GM23338 (cell line): ENCODE measurements at regions not wholly inside any gene's neighbourhood (a gene's known extent, or its start where the extent isn't known, plus 50 kb on each side); places are given as distances from the start of the nearest gene placed in this dataset.

Source experiments
- ATAC-seq: fragments of 200-7000 bp; cut with Tn5 transposase; 3 replicates; pipeline ENCODE4 v1.9.1; 2020
- DNase-seq: peaks from one replicate; pipeline ENCODE4 v3.0.0-alpha.2; 2015; ENCODE audit warnings: low spot score
- H2AFZ ChIP-seq: fragments of 200-600 bp; sonication (generic); 2 replicates; pipeline ENCODE4 v1.8.0; 2016; ENCODE audit warnings: antibody characterized with exemption, mild to moderate bottlenecking, moderate library complexity
- H3F3A ChIP-seq: fragments of 200-600 bp; sonication (generic); replicated peaks from 2 replicates; pipeline ENCODE4 v1.8.0; 2017; ENCODE audit warnings: antibody characterized with exemption, mixed run types, low read depth
- H3K27ac ChIP-seq: fragments of 200-600 bp; sonication (generic); 2 replicates; pipeline ENCODE4 v1.6.1; 2016; ENCODE audit warnings: low read depth
- H3K27me3 ChIP-seq: fragments of 200-600 bp; sonication (generic); 2 replicates; pipeline ENCODE4 v1.8.0; 2016; ENCODE audit warnings: mild to moderate bottlenecking, mixed run types, moderate library complexity; ENCODE audit not compliant: insufficient read depth
- H3K36me3 ChIP-seq: fragments of 200-600 bp; sonication (generic); 2 replicates; pipeline ENCODE4 v1.8.0; 2016; ENCODE audit warnings: mild to moderate bottlenecking; ENCODE audit not compliant: insufficient read depth
- H3K4me1 ChIP-seq: fragments of 200-600 bp; sonication (generic); 2 replicates; pipeline ENCODE4 v1.8.0; 2016; ENCODE audit warnings: mild to moderate bottlenecking, moderate library complexity; ENCODE audit not compliant: insufficient read depth
- H3K4me2 ChIP-seq: fragments of 200-600 bp; sonication (generic); 2 replicates; pipeline ENCODE4 v1.7.1; 2017; ENCODE audit warnings: mixed run types
- H3K4me3 ChIP-seq: fragments of 200-600 bp; sonication (generic); 2 replicates; pipeline ENCODE4 v1.6.1; 2016; ENCODE audit warnings: mixed run types
- H3K79me2 ChIP-seq: fragments of 200-600 bp; sonication (generic); replicated peaks from 2 replicates; pipeline ENCODE4 v1.8.0; 2017; ENCODE audit warnings: mild to moderate bottlenecking; ENCODE audit not compliant: insufficient read depth
- H3K9me2 ChIP-seq: fragments of 200-600 bp; sonication (generic); 2 replicates; pipeline ENCODE4 v1.8.0; 2017; ENCODE audit not compliant: insufficient read depth
- H4K20me1 ChIP-seq: fragments of 200-600 bp; sonication (generic); replicated peaks from 2 replicates; pipeline ENCODE4 v1.8.0; 2017; ENCODE audit warnings: mild to moderate bottlenecking; ENCODE audit not compliant: insufficient read depth
- H3K27ac Mint-ChIP-seq: 2 replicates; pipeline ENCODE4 v1.8.0; 2020; ENCODE audit warnings: inconsistent platforms, mild to moderate bottlenecking, moderate library complexity, mixed read lengths
- H3K27me3 Mint-ChIP-seq: 3 replicates; pipeline ENCODE4 v1.8.0; 2022; ENCODE audit warnings: low read depth, mild to moderate bottlenecking, moderate library complexity, mixed read lengths, inconsistent platforms; ENCODE audit not compliant: insufficient read depth, poor library complexity
- H3K36me3 Mint-ChIP-seq: 3 replicates; pipeline ENCODE4 v1.8.0; 2021; ENCODE audit warnings: low read depth, mild to moderate bottlenecking, inconsistent platforms, moderate library complexity, mixed read lengths
- H3K4me1 Mint-ChIP-seq: 3 replicates; pipeline ENCODE4 v1.8.0; 2020; ENCODE audit warnings: mild to moderate bottlenecking, inconsistent platforms, mixed read lengths
- H3K4me3 Mint-ChIP-seq: 3 replicates; pipeline ENCODE4 v1.8.0; 2021; ENCODE audit warnings: moderate library complexity, mild to moderate bottlenecking, inconsistent platforms, mixed read lengths
- H3K9me3 Mint-ChIP-seq: 3 replicates; pipeline ENCODE4 v1.8.0; 2020; ENCODE audit warnings: moderate library complexity, mild to moderate bottlenecking, inconsistent platforms, mixed read lengths
- CREB1 ChIP-seq: fragments of 250-450 bp; sonication (Bioruptor Pico); IDR thresholded peaks from 2 replicates; pipeline ENCODE4 v1.5.0; 2020; ENCODE audit warnings: low read depth, mild to moderate bottlenecking, moderate library complexity
- EZH2 ChIP-seq: fragments of 200-600 bp; sonication (generic); IDR thresholded peaks from one replicate; pipeline ENCODE4 v1.8.0; 2017; ENCODE audit warnings: antibody characterized with exemption, mild to moderate bottlenecking, low read depth; ENCODE audit not compliant: unreplicated experiment
- NANOG ChIP-seq: IDR thresholded peaks from 2 replicates; pipeline ENCODE4 v1.6.1; 2016; ENCODE audit warnings: antibody characterized with exemption, borderline replicate concordance
- POLR2AphosphoS5 ChIP-seq: IDR thresholded peaks from 2 replicates; pipeline ENCODE4 v1.6.1; 2016; ENCODE audit warnings: antibody characterized with exemption, low read depth
- STAT1 ChIP-seq: IDR thresholded peaks from one replicate; pipeline ENCODE4 v1.6.1; 2016; ENCODE audit warnings: antibody characterized with exemption; ENCODE audit not compliant: unreplicated experiment
- ZNF114 ChIP-seq: fragments of 250-450 bp; sonication (Bioruptor Pico); IDR thresholded peaks from 2 replicates; pipeline ENCODE4 v1.5.0; 2020; ENCODE audit warnings: mild to moderate bottlenecking, moderate library complexity
- ZNF331 ChIP-seq: fragments of 250-450 bp; sonication (Bioruptor Pico); IDR thresholded peaks from 2 replicates; pipeline ENCODE4 v1.5.0; 2020; ENCODE audit warnings: low read depth, mild to moderate bottlenecking, moderate library complexity
- TF ChIP-seq, protein P1 (sequence below): fragments of 250-450 bp; sonication (Bioruptor Pico); IDR thresholded peaks from 2 replicates; pipeline ENCODE4 v1.5.0; 2020; ENCODE audit warnings: mild to moderate bottlenecking, moderate library complexity
- TF ChIP-seq, protein P2 (sequence below), 2 experiments: fragments of 200-600 bp in 1 of 2; sonication (generic) in 1 of 2; conservative IDR thresholded peaks; 2 replicates each; pipeline versions ENCODE4 v1.5.1 to v1.6.1; 2016 to 2017; ENCODE audit warnings: antibody characterized with exemption in 2 of 2, low read depth in 2 of 2, mild to moderate bottlenecking in 2 of 2, moderate library complexity in 1 of 2

DNA sequence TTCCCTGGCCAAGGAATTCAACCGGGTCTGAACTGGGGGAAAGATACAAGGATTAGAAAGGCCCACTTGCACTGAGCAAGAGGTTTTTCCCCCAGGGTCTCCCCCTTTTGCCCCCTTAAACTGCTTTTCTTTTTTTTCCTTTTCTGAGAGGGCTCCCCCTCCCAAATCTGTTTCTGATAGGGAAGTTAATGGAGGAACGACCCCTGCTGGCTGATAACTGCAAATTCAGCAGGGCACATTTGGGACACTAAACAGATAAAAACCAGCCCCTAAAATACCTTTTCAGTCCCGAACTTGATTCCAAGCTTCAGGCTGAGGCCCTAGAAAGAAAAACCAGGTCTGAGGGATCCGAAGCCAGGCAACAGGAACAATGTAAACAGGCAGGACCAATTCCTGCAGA lies 1012.4 kb upstream of the CRIM1 start:
- H3K27ac ChIP-seq, result no peak overlapping the region
- H3K4me3 ChIP-seq, result no peak overlapping the region
- no peaks in the 10 kb centered on the region for H4K20me1 ChIP-seq
- TF ChIP-seq POLR2AphosphoS5 (no peak), ZNF114 (no peak), NANOG (no peak), ZNF331 (CRISPR knock-in tag) (no peak), CREB1 (CRISPR knock-in tag) (no peak), EZH2 (no peak), STAT1 (no peak)
- TF ChIP-seq, protein P1, sequence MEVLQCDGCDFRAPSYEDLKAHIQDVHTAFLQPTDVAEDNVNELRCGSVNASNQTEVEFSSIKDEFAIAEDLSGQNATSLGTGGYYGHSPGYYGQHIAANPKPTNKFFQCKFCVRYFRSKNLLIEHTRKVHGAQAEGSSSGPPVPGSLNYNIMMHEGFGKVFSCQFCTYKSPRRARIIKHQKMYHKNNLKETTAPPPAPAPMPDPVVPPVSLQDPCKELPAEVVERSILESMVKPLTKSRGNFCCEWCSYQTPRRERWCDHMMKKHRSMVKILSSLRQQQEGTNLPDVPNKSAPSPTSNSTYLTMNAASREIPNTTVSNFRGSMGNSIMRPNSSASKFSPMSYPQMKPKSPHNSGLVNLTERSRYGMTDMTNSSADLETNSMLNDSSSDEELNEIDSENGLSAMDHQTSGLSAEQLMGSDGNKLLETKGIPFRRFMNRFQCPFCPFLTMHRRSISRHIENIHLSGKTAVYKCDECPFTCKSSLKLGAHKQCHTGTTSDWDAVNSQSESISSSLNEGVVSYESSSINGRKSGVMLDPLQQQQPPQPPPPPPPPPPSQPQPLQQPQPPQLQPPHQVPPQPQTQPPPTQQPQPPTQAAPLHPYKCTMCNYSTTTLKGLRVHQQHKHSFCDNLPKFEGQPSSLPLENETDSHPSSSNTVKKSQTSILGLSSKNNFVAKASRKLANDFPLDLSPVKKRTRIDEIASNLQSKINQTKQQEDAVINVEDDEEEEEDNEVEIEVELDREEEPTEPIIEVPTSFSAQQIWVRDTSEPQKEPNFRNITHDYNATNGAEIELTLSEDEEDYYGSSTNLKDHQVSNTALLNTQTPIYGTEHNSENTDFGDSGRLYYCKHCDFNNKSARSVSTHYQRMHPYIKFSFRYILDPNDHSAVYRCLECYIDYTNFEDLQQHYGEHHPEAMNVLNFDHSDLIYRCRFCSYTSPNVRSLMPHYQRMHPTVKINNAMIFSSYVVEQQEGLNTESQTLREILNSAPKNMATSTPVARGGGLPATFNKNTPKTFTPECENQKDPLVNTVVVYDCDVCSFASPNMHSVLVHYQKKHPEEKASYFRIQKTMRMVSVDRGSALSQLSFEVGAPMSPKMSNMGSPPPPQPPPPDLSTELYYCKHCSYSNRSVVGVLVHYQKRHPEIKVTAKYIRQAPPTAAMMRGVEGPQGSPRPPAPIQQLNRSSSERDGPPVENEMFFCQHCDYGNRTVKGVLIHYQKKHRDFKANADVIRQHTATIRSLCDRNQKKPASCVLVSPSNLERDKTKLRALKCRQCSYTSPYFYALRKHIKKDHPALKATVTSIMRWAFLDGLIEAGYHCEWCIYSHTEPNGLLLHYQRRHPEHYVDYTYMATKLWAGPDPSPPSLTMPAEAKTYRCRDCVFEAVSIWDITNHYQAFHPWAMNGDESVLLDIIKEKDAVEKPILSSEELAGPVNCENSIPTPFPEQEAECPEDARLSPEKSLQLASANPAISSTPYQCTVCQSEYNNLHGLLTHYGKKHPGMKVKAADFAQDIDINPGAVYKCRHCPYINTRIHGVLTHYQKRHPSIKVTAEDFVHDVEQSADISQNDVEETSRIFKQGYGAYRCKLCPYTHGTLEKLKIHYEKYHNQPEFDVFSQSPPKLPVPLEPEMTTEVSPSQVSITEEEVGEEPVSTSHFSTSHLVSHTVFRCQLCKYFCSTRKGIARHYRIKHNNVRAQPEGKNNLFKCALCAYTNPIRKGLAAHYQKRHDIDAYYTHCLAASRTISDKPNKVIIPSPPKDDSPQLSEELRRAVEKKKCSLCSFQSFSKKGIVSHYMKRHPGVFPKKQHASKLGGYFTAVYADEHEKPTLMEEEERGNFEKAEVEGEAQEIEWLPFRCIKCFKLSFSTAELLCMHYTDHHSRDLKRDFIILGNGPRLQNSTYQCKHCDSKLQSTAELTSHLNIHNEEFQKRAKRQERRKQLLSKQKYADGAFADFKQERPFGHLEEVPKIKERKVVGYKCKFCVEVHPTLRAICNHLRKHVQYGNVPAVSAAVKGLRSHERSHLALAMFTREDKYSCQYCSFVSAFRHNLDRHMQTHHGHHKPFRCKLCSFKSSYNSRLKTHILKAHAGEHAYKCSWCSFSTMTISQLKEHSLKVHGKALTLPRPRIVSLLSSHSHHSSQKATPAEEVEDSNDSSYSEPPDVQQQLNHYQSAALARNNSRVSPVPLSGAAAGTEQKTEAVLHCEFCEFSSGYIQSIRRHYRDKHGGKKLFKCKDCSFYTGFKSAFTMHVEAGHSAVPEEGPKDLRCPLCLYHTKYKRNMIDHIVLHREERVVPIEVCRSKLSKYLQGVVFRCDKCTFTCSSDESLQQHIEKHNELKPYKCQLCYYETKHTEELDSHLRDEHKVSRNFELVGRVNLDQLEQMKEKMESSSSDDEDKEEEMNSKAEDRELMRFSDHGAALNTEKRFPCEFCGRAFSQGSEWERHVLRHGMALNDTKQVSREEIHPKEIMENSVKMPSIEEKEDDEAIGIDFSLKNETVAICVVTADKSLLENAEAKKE (CRISPR knock-in tag), result no peak
- TF ChIP-seq, protein P2, sequence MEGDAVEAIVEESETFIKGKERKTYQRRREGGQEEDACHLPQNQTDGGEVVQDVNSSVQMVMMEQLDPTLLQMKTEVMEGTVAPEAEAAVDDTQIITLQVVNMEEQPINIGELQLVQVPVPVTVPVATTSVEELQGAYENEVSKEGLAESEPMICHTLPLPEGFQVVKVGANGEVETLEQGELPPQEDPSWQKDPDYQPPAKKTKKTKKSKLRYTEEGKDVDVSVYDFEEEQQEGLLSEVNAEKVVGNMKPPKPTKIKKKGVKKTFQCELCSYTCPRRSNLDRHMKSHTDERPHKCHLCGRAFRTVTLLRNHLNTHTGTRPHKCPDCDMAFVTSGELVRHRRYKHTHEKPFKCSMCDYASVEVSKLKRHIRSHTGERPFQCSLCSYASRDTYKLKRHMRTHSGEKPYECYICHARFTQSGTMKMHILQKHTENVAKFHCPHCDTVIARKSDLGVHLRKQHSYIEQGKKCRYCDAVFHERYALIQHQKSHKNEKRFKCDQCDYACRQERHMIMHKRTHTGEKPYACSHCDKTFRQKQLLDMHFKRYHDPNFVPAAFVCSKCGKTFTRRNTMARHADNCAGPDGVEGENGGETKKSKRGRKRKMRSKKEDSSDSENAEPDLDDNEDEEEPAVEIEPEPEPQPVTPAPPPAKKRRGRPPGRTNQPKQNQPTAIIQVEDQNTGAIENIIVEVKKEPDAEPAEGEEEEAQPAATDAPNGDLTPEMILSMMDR (conservative IDR thresholded peaks at IDR 0.05; ENCODE audit: low read depth in 2 of 2), result peak; percentile 72 to 79
- Mint-ChIP-seq H3K27ac (no peak overlapping the region), H3K4me1 (peaks cover 6% of the 10 kb centered on the region; the same call in 1 of the 3 replicates), H3K9me3 (peaks cover 23% of the 10 kb centered on the region), H3K36me3 (peaks cover 14% of the 10 kb centered on the region), H3K4me3 (no peak overlapping the region), H3K27me3 (no peaks in the 10 kb centered on the region)
- H3K4me2 ChIP-seq, result no peak overlapping the region
- H3K79me2 ChIP-seq, result no peaks in the 10 kb centered on the region
- H3K36me3 ChIP-seq, result no peaks in the 10 kb centered on the region
- no peaks in the 10 kb centered on the region for H3K27me3 ChIP-seq
- no peaks in the 10 kb centered on the region for H3K9me2 ChIP-seq
- ATAC-seq (no peak), DNase-seq (peak; percentile 66)
- H3F3A ChIP-seq, result no peaks in the 10 kb centered on the region
- peak overlapping the region; percentile 61; the same call in 1 of the 2 replicates for H2AFZ ChIP-seq
- no peaks in the 10 kb centered on the region for H3K4me1 ChIP-seq
